ENCODE measurements at regions not wholly inside any gene's neighbourhood (a gene's known extent, or its start where the extent isn't known, plus 50 kb on each side); places are given as distances from the start of the nearest gene placed in this dataset.

- H3K4me1 ChIP-seq: peaks cover 2% of the 10 kb centered on the region
- H3K79me2 ChIP-seq (ENCODE audit: low read depth): no peaks in the 10 kb centered on the region
- DNase-seq (ENCODE audit: low spot score): no peak
- H2AFZ ChIP-seq (replicated peaks): no peak overlapping the region
- H4K20me1 ChIP-seq (ENCODE audit: low read depth): no peaks in the 10 kb centered on the region
- peaks cover 5% of the 10 kb centered on the region for H3K27me3 Mint-ChIP-seq (ENCODE audit: insufficient read depth, low read depth)
- no peak overlapping the region for H3K27ac Mint-ChIP-seq
- no peaks in the 10 kb centered on the region for H3K9me3 Mint-ChIP-seq
- H3K9ac ChIP-seq: no peak overlapping the region
- no peaks in the 10 kb centered on the region for H3K27me3 ChIP-seq
- no peaks in the 10 kb centered on the region for H3K9me3 ChIP-seq (ENCODE audit: low read depth)
- peaks cover 5% of the 10 kb centered on the region for H3K4me1 Mint-ChIP-seq
- no peaks in the 10 kb centered on the region for H3F3A ChIP-seq (ENCODE audit: low read depth)
- TF ChIP-seq EZH2phosphoT487 (IDR thresholded peaks at IDR 0.05): no peak
- TF ChIP-seq CTCF (IDR thresholded peaks at IDR 0.05): no peak
- TF ChIP-seq EZH2 (IDR thresholded peaks at IDR 0.05): no peak
- no peaks in the 10 kb centered on the region for H3K36me3 Mint-ChIP-seq
- no peak overlapping the region for H3K4me3 Mint-ChIP-seq
- H3K36me3 ChIP-seq: no peaks in the 10 kb centered on the region
- no peak overlapping the region for H3K4me2 ChIP-seq
- no peak overlapping the region for H3K27ac ChIP-seq
- H3K4me3 ChIP-seq: no peak overlapping the region
These were observed 143.6 kb upstream of the LMO4 start for GRCh38 chr1:87185077-87185476.

DNA sequence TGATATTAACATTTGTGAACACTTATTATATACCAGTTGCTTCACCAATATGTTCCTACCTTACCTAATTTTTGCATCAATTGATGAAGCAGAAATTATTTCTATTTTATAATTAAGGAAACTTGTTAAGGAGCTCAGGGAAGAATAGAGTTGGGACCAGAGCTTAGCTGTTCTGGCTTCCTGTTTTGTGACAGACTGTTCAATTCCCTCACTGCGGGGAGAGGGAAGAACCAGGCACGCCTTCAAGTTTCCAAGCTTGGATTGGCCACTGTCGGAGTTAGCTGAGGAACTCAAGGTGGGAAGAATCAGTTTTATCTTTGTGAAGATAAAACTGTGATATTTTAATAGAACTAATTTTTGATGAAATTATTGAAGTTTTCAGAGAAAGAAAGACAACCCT, 142.3 kb upstream of the LMO4 start:
- no peaks in the 10 kb centered on the region for H3K27me3 ChIP-seq
- no peaks in the 10 kb centered on the region for H3K9me3 ChIP-seq (ENCODE audit: low read depth)
- no peak overlapping the region for H3K9ac ChIP-seq
- Mint-ChIP-seq H3K27me3 (ENCODE audit: insufficient read depth, low read depth) (peaks cover 5% of the 10 kb centered on the region), H3K36me3 (no peaks in the 10 kb centered on the region), H3K9me3 (no peaks in the 10 kb centered on the region), H3K4me3 (no peak overlapping the region), H3K4me1 (peaks cover 5% of the 10 kb centered on the region), H3K27ac (no peak overlapping the region)
- DNase-seq (ENCODE audit: low spot score): no peak
- no peaks in the 10 kb centered on the region for H3K79me2 ChIP-seq (ENCODE audit: low read depth)
- no peak for TF ChIP-seq EZH2phosphoT487 (IDR thresholded peaks at IDR 0.05)
- H3K36me3 ChIP-seq: no peaks in the 10 kb centered on the region
- H3F3A ChIP-seq (ENCODE audit: low read depth): no peaks in the 10 kb centered on the region
- no peak overlapping the region for H2AFZ ChIP-seq (replicated peaks)
- H3K4me1 ChIP-seq: peaks cover 12% of the 10 kb centered on the region
- no peak overlapping the region for H3K4me3 ChIP-seq
- no peak overlapping the region for H3K4me2 ChIP-seq
- H3K27ac ChIP-seq: no peak overlapping the region
- no peaks in the 10 kb centered on the region for H4K20me1 ChIP-seq (ENCODE audit: low read depth)

DNA sequence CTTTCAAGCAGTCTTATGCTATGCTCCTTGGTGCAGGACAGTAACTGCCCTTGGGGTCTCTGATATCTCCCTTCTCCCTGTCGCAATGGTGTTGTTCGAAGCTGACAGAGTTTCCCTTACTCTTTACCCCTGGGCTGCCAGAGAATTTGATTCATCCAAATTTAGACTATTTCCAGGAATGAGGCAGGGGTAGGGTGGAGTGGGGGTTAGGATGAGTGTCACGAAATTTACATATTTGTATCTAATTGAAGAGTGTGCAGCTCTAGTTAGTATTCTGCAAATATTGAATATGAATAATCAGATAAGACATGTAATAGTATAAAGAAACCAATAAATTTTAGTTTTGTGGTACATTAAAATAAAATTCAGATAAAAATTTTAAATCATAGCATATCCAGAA, 140.0 kb upstream of the LMO4 start:
- Histone ChIP-seq H3F3A (ENCODE audit: low read depth) (no peaks in the 10 kb centered on the region), H3K36me3 (no peaks in the 10 kb centered on the region), H4K20me1 (ENCODE audit: low read depth) (no peaks in the 10 kb centered on the region), H3K4me1 (peaks cover 12% of the 10 kb centered on the region), H2AFZ (replicated peaks) (no peak overlapping the region), H3K79me2 (ENCODE audit: low read depth) (no peaks in the 10 kb centered on the region), H3K27me3 (no peaks in the 10 kb centered on the region), H3K9ac (no peak overlapping the region), H3K9me3 (ENCODE audit: low read depth) (no peaks in the 10 kb centered on the region), H3K4me2 (no peak overlapping the region), H3K4me3 (no peak overlapping the region), H3K27ac (no peak overlapping the region)
- Mint-ChIP-seq H3K36me3 (no peaks in the 10 kb centered on the region), H3K4me1 (peaks cover 5% of the 10 kb centered on the region), H3K9me3 (no peaks in the 10 kb centered on the region), H3K4me3 (no peak overlapping the region), H3K27me3 (ENCODE audit: insufficient read depth, low read depth) (peaks cover 5% of the 10 kb centered on the region), H3K27ac (no peak overlapping the region)
- TF ChIP-seq CTCF (IDR thresholded peaks at IDR 0.05) (no peak), EZH2phosphoT487 (IDR thresholded peaks at IDR 0.05) (no peak), EZH2 (IDR thresholded peaks at IDR 0.05) (no peak)
- no peak for DNase-seq (ENCODE audit: low spot score)

DNA sequence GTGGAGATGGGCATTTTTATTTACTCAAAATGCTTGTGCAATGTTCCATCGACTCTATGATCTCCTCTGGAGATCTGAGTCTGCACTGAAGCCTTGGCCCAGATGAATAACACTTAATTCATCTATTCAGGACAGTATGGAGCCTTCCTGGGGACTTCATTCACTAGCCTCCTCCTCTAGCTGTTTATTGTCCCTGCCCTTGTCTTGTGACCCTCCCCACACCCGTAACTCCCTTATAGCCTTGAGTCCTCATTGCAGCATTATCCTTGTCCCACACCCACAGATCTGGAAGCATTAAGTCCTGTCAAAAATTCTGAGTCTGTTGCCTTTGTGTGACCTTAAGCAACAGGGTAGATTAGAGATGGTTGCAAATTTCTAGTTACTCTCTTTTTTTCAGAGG, 138.3 kb upstream of the LMO4 start:
- Histone ChIP-seq H3K79me2 (ENCODE audit: low read depth) (no peaks in the 10 kb centered on the region), H3K9ac (no peak overlapping the region), H3F3A (ENCODE audit: low read depth) (no peaks in the 10 kb centered on the region), H3K27me3 (no peaks in the 10 kb centered on the region), H2AFZ (replicated peaks) (no peak overlapping the region), H3K4me2 (no peak overlapping the region), H3K4me3 (no peak overlapping the region), H3K27ac (no peak overlapping the region), H4K20me1 (ENCODE audit: low read depth) (no peaks in the 10 kb centered on the region), H3K9me3 (ENCODE audit: low read depth) (peaks cover 10% of the 10 kb centered on the region), H3K36me3 (peaks cover 4% of the 10 kb centered on the region), H3K4me1 (peaks cover 12% of the 10 kb centered on the region)
- Mint-ChIP-seq H3K27me3 (ENCODE audit: insufficient read depth, low read depth) (peaks cover 2% of the 10 kb centered on the region), H3K36me3 (no peaks in the 10 kb centered on the region), H3K4me1 (peaks cover 5% of the 10 kb centered on the region), H3K4me3 (no peak overlapping the region), H3K9me3 (peaks cover 4% of the 10 kb centered on the region), H3K27ac (no peak overlapping the region)
- no peak for TF ChIP-seq CTCF (IDR thresholded peaks at IDR 0.05)
- TF ChIP-seq EZH2 (IDR thresholded peaks at IDR 0.05): no peak
- no peak for TF ChIP-seq EZH2phosphoT487 (IDR thresholded peaks at IDR 0.05)
- DNase-seq (ENCODE audit: low spot score): no peak
